Skin of body (tissue), 2 donors: ENCODE measurements at regions not wholly inside any gene's neighbourhood (a gene's known extent, or its start where the extent isn't known, plus 50 kb on each side); places are given as distances from the start of the nearest gene placed in this dataset. TPM values are rescaled to one million over a fixed set of nuclear protein-coding genes. Genes with fewer than 3 reads are reported as not detected.

Source experiments
- DNase-seq: peaks from one replicate; lab custom pipeline; 2025; lab: John Stamatoyannopoulos, UW
- small RNA-seq: library from RNA; depleted of rRNA; stranded (forward); fragments of <200 nt; gene quantifications from one replicate; pipeline ENCODE3, GENCODE V24; 2014; ENCODE audit warnings: low replicate concordance

- no peak for DNase-seq
Observed at GRCh38 chr4:44098973-44099372, 349.6 kb downstream of the KCTD8 start.

DNA sequence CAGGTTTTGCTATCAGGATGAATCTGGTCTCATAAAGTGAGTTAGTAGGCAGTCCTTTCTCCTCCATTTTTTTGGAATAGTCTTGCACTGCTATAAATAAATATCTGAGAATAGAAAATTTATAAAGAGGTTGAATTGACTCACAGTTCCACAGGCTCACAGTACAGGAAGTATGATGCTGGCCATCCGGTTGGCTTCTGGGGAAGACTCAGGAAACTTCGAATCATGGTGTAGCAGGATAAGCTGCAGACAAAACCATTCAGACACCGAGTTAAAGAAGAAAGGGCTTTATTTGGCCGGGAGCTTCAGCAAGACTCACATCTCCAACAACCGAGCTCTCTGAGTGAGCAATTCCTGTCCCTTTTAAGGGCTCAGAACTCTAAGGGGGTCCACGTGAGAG lies 348.2 kb downstream of the KCTD8 start:
- no peak for DNase-seq

GRCh38 chr4:44118971-44119680 lies 329.5 kb downstream of the KCTD8 start:
- DNase-seq, result no peak

DNA sequence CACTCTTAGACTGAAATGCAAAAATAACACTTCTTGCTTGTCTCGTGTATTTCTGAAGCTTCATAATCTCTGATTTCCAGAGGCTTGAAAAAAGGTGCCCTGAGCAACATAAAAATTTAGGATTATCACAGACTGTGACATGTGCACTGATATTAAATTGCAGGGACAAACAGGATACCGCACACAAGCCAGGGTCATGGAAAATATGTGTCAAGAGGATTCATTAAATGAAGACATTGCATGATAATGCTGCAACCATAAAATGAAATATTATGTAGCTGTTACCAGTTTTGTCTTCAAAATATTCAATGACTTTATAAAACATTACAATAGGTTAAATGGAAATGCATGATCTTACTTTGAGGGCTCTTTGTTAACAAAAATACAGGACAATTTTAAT lies 328.0 kb downstream of the KCTD8 start:
- no peak for DNase-seq

DNA sequence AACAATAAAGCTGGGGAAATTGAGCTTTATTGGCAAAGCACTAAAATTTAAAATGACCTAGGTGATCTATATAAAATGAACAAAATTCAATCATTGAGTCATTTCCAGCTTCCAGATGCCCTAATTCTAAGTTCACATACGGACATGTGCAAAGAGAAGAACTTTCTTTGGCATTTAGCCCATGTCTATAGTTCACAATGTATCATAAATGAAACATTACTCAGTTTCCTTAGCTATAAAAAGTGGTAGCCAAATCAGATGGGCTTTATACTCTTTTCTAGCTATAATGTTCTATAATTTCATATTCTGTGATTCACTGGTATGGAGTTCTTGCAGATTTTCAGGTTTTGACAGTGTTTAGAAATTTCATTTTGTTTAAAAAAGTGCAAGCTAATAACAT lies 327.4 kb downstream of the KCTD8 start:
- DNase-seq, result no peak

Small RNAs in the stretch of these regions (small RNA-seq; reads per million reads assigned to genes)
- not detected for gene AC098590.2
- gene RN7SL193P, result not detected
